ENCODE measurements at regions not wholly inside any gene's neighbourhood (a gene's known extent, or its start where the extent isn't known, plus 50 kb on each side); places are given as distances from the start of the nearest gene placed in this dataset.

- no peak for DNase-seq (ENCODE audit: low read depth in 1 of 2, low spot score in 1 of 2)
Measured at GRCh38 chr1:30437059-30437576, 286.3 kb downstream of the MATN1 start.

GRCh38 chr1:30427545-30427944 is 295.8 kb downstream of the MATN1 start:
- no peak for DNase-seq (ENCODE audit: low read depth in 1 of 2, low spot score in 1 of 2)

GRCh38 chr1:30425046-30425445 is 298.3 kb downstream of the MATN1 start:
- no peak for DNase-seq (ENCODE audit: low read depth in 1 of 2, low spot score in 1 of 2)

GRCh38 chr1:30423570-30423969 is 299.8 kb downstream of the MATN1 start:
- DNase-seq (ENCODE audit: low read depth in 1 of 2, low spot score in 1 of 2) = no peak

GRCh38 chr1:30422251-30422650 is 301.1 kb downstream of the MATN1 start:
- DNase-seq (ENCODE audit: low read depth in 1 of 2, low spot score in 1 of 2) = no peak

- DNase-seq (ENCODE audit: low read depth in 1 of 2, low spot score in 1 of 2) = no peak
Measured at GRCh38 chr1:30420519-30421050, 302.8 kb downstream of the MATN1 start.

GRCh38 chr1:30419831-30420230 is 303.6 kb downstream of the MATN1 start:
- no peak for DNase-seq (ENCODE audit: low read depth in 1 of 2, low spot score in 1 of 2)

GRCh38 chr1:30418939-30419720 is 304.3 kb downstream of the MATN1 start:
- DNase-seq (ENCODE audit: low read depth in 1 of 2, low spot score in 1 of 2) = no peak

- DNase-seq (ENCODE audit: low read depth in 1 of 2, low spot score in 1 of 2) = no peak
Measured at GRCh38 chr1:30418061-30418938, 305.1 kb downstream of the MATN1 start.

- no peak for DNase-seq (ENCODE audit: low read depth in 1 of 2, low spot score in 1 of 2)
Measured at GRCh38 chr1:30417701-30418046, 305.7 kb downstream of the MATN1 start.

GRCh38 chr1:30417001-30417700 is 306.2 kb downstream of the MATN1 start:
- no peak for DNase-seq (ENCODE audit: low read depth in 1 of 2, low spot score in 1 of 2)

GRCh38 chr1:30416221-30416820 is 307.1 kb downstream of the MATN1 start:
- no peak for DNase-seq (ENCODE audit: low read depth in 1 of 2, low spot score in 1 of 2)

GRCh38 chr1:30415171-30415940 is 308.0 kb downstream of the MATN1 start:
- DNase-seq (ENCODE audit: low read depth in 1 of 2, low spot score in 1 of 2) = no peak

GRCh38 chr1:30414851-30415165 is 308.6 kb downstream of the MATN1 start:
- no peak for DNase-seq (ENCODE audit: low read depth in 1 of 2, low spot score in 1 of 2)

- no peak for DNase-seq (ENCODE audit: low read depth in 1 of 2, low spot score in 1 of 2)
Measured at GRCh38 chr1:30414086-30414850, 309.1 kb downstream of the MATN1 start.

- no peak for DNase-seq (ENCODE audit: low read depth in 1 of 2, low spot score in 1 of 2)
Measured at GRCh38 chr1:30413606-30414005, 309.8 kb downstream of the MATN1 start.

- no peak for DNase-seq (ENCODE audit: low read depth in 1 of 2, low spot score in 1 of 2)
Measured at GRCh38 chr1:30413111-30413440, 310.3 kb downstream of the MATN1 start.

GRCh38 chr1:30412241-30413110 is 310.9 kb downstream of the MATN1 start:
- DNase-seq (ENCODE audit: low read depth in 1 of 2, low spot score in 1 of 2) = no peak

- no peak for DNase-seq (ENCODE audit: low read depth in 1 of 2, low spot score in 1 of 2)
Measured at GRCh38 chr1:30411206-30411605, 312.2 kb downstream of the MATN1 start.

Data from stimulated activated CD4-positive, alpha-beta T cell treated with anti-CD3 and anti-CD28 coated beads, Interleukin-15, amount 100 ng/mL, for 1 hour (primary cell).